Lower lobe of right lung (tissue), 2 donors: ENCODE measurements at regions not wholly inside any gene's neighbourhood (a gene's known extent, or its start where the extent isn't known, plus 50 kb on each side); places are given as distances from the start of the nearest gene placed in this dataset.
A peak's percentile ranks its signal among the peaks of the same experiment; 100 is the strongest.

Experiments used
- ATAC-seq, 2 donors: fragments of 200-7000 bp; cut with Tn5 transposase; one replicate each; pipeline ENCODE4 v1.9.1; 2020 to 2022; ENCODE audit warnings: mild to moderate bottlenecking in 2 of 2, moderate library complexity in 2 of 2
- DNase-seq: peaks from one replicate; pipeline ENCODE4 v3.0.0-alpha.2; 2020
- H3K27ac ChIP-seq: fragments of 200-600 bp; one replicate; pipeline ENCODE4 v1.8.0; 2022
- H3K27me3 ChIP-seq: fragments of 200-600 bp; one replicate; pipeline ENCODE4 v1.8.0; 2022; ENCODE audit warnings: low read depth
- H3K36me3 ChIP-seq: fragments of 200-600 bp; one replicate; pipeline ENCODE4 v1.8.0; 2022; ENCODE audit warnings: mild to moderate bottlenecking
- H3K4me1 ChIP-seq: fragments of 200-600 bp; one replicate; pipeline ENCODE4 v1.8.0; 2022
- H3K4me3 ChIP-seq: fragments of 200-600 bp; one replicate; pipeline ENCODE4 v1.8.0; 2022; ENCODE audit warnings: mild to moderate bottlenecking
- H3K9me3 ChIP-seq: fragments of 200-600 bp; one replicate; pipeline ENCODE4 v1.8.0; 2022
- intact Hi-C: fragments of 100-400 bp; cut with DNase I; formaldehyde crosslinking; loops from one replicate; pipeline ENCODE4 v1.11.0; 2022
- TF ChIP-seq, protein P1 (sequence below): fragments of 200-600 bp; IDR thresholded peaks from one replicate; pipeline ENCODE4 v1.8.0; 2022; ENCODE audit warnings: antibody characterized with exemption, mild to moderate bottlenecking
- donor health status: DM: no; HTN: yes; CAD: no; lungs with severe emphysema.

DNA sequence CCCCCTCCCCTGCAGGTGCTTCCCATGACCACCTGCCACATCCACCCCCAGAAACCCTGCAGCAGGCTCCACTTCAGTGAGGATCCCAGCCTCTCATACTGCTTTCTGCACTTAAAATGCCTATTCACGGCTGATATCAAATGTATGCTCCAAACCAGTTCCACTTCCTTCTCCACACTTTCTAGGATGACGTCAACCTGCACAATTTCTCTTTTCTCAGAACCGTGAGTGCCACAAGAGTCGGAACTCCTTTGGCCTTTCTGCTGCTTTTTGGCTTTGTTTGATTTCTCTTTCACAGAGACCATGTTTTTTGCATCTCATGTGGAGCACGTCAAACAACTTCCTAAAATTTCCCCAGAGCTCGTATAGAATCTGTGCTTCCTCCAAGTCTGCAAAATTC is 378.8 kb upstream of the TNRC6C start:
- Histone ChIP-seq H3K9me3 (no peaks in the 10 kb centered on the region), H3K4me1 (no peaks in the 10 kb centered on the region), H3K27ac (no peak overlapping the region), H3K27me3 (no peaks in the 10 kb centered on the region), H3K36me3 (no peaks in the 10 kb centered on the region), H3K4me3 (no peak overlapping the region)
- ATAC-seq, result peak; percentile 71 to 86
- intact Hi-C loops, result no loop called here
- DNase-seq, result peak; percentile 28
- TF ChIP-seq, protein P1, sequence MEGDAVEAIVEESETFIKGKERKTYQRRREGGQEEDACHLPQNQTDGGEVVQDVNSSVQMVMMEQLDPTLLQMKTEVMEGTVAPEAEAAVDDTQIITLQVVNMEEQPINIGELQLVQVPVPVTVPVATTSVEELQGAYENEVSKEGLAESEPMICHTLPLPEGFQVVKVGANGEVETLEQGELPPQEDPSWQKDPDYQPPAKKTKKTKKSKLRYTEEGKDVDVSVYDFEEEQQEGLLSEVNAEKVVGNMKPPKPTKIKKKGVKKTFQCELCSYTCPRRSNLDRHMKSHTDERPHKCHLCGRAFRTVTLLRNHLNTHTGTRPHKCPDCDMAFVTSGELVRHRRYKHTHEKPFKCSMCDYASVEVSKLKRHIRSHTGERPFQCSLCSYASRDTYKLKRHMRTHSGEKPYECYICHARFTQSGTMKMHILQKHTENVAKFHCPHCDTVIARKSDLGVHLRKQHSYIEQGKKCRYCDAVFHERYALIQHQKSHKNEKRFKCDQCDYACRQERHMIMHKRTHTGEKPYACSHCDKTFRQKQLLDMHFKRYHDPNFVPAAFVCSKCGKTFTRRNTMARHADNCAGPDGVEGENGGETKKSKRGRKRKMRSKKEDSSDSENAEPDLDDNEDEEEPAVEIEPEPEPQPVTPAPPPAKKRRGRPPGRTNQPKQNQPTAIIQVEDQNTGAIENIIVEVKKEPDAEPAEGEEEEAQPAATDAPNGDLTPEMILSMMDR, result no peak

DNA sequence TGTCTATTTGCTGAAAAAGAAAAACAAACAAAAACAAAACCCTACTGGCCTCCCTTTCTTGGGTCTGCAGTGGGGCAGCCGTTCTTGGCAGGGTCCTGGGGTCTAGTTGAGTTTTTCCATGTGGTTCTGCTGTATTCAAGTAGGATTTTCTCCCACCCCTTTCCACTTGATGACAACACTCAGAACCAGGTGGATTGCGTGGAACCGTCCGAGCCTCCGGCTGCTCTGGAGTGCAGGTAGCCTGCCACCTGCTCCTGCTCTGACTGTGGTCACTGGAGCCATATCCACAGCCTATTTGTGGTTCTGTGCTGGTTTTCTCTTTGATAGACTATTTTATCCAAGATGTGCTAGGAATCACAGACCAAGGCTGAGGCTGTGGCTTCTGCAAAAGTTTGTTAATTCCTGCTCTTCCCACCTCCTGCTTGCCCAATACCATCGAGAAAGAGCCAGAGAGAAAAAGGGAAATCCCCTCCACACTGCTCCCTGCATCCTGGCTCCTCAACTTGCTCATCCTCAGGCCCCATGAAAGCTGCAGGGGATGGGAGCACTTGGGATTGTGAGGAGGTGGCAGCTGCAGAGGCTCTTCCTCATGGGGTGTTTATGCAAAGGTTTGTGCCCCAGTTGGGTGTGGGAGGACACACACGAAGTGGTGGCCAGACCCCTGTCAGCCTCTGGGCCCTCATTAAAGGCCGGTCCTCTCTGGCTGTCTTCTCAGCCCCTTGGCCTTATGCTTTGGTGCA is 377.8 kb upstream of the TNRC6C start:
- Histone ChIP-seq H3K27ac (no peak overlapping the region), H3K4me1 (no peaks in the 10 kb centered on the region), H3K9me3 (no peaks in the 10 kb centered on the region), H3K36me3 (no peaks in the 10 kb centered on the region), H3K4me3 (no peak overlapping the region), H3K27me3 (no peaks in the 10 kb centered on the region)
- ATAC-seq (no peak), DNase-seq (peak; percentile 25)
- intact Hi-C loops, result no loop called here
- TF ChIP-seq, protein P1, result no peak

DNA sequence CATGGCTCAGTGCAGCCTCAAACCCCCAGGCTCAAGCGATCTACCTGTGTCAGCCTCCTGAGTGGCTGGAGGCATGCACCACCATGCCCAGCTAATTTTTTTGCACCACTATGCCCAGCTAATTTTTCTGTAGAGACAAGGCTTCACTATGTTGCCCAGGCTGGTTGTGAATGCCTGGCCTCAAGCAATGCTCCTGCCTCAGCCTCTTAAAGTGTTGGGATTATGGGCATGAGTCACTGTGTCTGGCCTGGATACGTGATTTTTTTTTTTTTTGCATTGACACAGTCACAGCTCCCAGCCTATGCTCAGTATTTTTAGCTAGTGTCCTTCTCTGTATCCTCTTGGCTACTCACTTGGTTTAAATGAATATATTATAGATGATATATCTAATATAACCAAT is 377.0 kb upstream of the TNRC6C start:
- TF ChIP-seq, protein P1, result no peak
- H3K27me3 ChIP-seq, result no peaks in the 10 kb centered on the region
- intact Hi-C loops, result no loop called here
- peak; percentile 1 for DNase-seq
- no peaks in the 10 kb centered on the region for H3K36me3 ChIP-seq
- no peaks in the 10 kb centered on the region for H3K4me1 ChIP-seq
- H3K9me3 ChIP-seq, result no peaks in the 10 kb centered on the region
- no peak overlapping the region for H3K4me3 ChIP-seq
- no peak for ATAC-seq
- no peak overlapping the region for H3K27ac ChIP-seq

DNA sequence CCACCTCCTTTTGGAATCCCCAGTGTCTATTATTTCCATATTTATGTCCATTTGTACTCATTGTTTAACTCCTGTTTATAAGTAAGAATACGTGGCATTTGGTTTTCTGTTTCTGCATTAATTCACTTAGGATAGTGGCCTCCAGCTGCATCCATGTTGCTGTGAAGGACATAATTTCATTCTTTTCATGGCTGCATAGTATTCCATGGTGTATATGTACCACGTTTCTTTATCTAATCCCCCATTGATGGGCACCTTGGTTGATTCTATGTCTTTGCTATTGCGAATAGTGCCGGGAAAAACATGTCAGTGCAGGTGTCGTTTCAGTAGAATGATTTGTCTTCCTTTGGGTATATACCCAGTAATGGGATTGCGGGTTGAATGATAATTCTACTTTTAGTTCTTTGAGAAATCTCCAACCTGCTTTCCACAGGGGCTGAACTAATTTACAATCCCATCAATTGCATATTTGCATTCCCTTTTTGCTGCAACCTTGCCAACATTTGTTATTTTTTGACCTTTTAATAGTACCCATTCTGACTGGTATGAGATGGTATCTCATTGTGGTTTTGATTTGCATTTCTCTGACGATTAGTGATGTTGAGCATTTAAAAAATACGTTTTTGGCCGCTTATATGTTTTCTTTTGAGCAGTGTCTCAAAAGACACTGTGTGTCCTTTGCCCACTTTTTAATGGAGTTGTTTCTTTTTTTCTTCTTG is 373.2 kb upstream of the TNRC6C start:
- no peaks in the 10 kb centered on the region for H3K4me1 ChIP-seq
- H3K36me3 ChIP-seq, result no peaks in the 10 kb centered on the region
- H3K27ac ChIP-seq, result no peak overlapping the region
- TF ChIP-seq, protein P1, result no peak
- ATAC-seq (no peak), DNase-seq (no peak)
- H3K4me3 ChIP-seq, result no peak overlapping the region
- H3K27me3 ChIP-seq, result peaks cover 3% of the 10 kb centered on the region
- H3K9me3 ChIP-seq, result no peaks in the 10 kb centered on the region
- intact Hi-C loops, result no loop called here

DNA sequence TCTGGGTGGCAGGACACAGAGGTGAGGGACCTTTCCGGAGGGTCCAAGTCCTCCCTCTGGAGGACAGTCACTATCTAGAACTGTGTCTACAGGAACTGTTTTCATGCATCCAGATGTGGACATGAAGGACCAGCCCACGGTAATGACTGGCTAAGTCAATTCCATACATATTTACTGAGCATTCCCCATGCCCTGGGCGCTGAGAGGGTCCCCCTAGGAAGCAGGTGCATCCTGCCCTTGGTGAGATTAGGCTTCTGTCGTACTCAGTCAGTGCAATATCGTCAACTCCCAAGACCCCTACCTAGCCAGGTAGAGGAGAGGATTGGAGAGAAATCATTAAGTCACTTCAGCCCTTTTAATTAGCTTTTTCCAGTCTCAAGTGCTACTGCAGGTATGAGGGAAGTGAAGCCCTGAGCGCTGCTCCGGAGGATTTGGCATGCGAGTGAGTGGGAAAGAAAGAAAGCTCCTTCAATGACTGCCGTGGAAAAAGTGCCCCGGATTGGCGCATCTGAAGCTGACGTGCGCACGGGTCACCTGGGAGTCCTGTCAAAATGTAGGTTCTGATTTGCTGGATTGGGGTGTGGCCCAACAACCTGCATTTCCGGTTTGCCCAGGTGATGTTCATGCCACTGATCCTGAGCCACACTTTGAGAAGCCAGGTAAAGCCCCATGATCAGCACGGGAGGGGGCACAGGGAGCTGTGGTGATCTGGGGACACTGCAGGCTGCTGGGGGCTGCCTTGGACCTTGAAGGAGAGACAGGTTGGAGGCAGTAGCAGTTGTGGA is 367.4 kb upstream of the TNRC6C start:
- no peak overlapping the region for H3K27ac ChIP-seq
- intact Hi-C loops, result no loop called here
- no peak for DNase-seq
- no peak overlapping the region for H3K4me3 ChIP-seq
- no peaks in the 10 kb centered on the region for H3K4me1 ChIP-seq
- peak in 1 of 2 donors; percentile 43 for ATAC-seq
- no peaks in the 10 kb centered on the region for H3K9me3 ChIP-seq
- H3K36me3 ChIP-seq, result no peaks in the 10 kb centered on the region
- TF ChIP-seq, protein P1, result no peak
- H3K27me3 ChIP-seq, result peaks cover 8% of the 10 kb centered on the region
